ENCODE measurements at regions not wholly inside any gene's neighbourhood (a gene's known extent, or its start where the extent isn't known, plus 50 kb on each side); places are given as distances from the start of the nearest gene placed in this dataset.
A peak's percentile ranks its signal among the peaks of the same experiment; 100 is the strongest.

GRCh38 chr9:22240619-22241018, 206.0 kb upstream of the DMRTA1 start:
- no peak overlapping the region for H3K4me3 ChIP-seq (ENCODE audit: low read depth, low read length)
- Mint-ChIP-seq H3K27me3 (no peaks in the 10 kb centered on the region), H3K9me3 (peaks cover 0 to 2% (median 0%) of the 10 kb centered on the region in 7 donors), H3K36me3 (no peaks in the 10 kb centered on the region), H3K4me1 (peaks cover 12 to 25% (median 24%) of the 10 kb centered on the region in 4 donors), H3K4me3 (no peak overlapping the region), H3K27ac (no peak overlapping the region)
- no peak overlapping the region for H3K27ac ChIP-seq (ENCODE audit: insufficient read depth, low read length, poor library complexity, severe bottlenecking)
- H3K27me3 ChIP-seq (ENCODE audit: control insufficient read depth, insufficient read depth, low read length): no peaks in the 10 kb centered on the region
- ATAC-seq (ENCODE audit: low read depth in 2 of 2): peak; percentile 54 to 67
- H3K36me3 ChIP-seq (ENCODE audit: control insufficient read depth, insufficient read depth, low read length): no peaks in the 10 kb centered on the region
- peak in 1 of 3 donors; percentile 72 for DNase-seq
- H3K4me1 ChIP-seq (ENCODE audit: control insufficient read depth, insufficient read depth, low read length, poor library complexity, severe bottlenecking): no peaks in the 10 kb centered on the region
- H3K9me3 ChIP-seq (ENCODE audit: control insufficient read depth in 2 of 2, low read length in 2 of 2): no peaks in the 10 kb centered on the region

DNA sequence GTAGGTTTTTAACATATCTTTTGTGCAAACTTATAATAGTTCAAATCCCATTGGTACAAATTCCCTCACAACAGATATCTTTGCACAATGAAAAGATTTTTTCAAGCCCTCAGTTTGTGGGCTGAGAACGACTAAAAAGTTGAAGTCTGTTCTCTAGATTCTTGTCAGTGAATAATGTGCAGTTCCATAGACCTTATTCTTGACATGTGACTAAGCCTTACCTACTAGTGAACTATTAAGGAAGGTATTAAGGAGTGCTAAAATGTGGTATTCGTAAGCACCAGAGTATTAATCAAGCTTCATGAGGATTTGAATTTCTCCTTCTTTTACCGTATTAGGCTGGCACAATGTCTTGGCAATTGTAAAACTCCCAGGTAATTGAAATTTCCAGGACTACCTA, 205.6 kb upstream of the DMRTA1 start:
- Mint-ChIP-seq H3K27ac (no peak overlapping the region), H3K4me1 (peaks cover 12 to 25% (median 23%) of the 10 kb centered on the region in 4 donors), H3K4me3 (no peak overlapping the region), H3K9me3 (peaks cover 0 to 2% (median 0%) of the 10 kb centered on the region in 7 donors), H3K27me3 (no peaks in the 10 kb centered on the region), H3K36me3 (no peaks in the 10 kb centered on the region)
- Histone ChIP-seq H3K4me3 (ENCODE audit: low read depth, low read length) (no peak overlapping the region), H3K27me3 (ENCODE audit: control insufficient read depth, insufficient read depth, low read length) (no peaks in the 10 kb centered on the region), H3K27ac (ENCODE audit: insufficient read depth, low read length, poor library complexity, severe bottlenecking) (no peak overlapping the region), H3K9me3 (ENCODE audit: control insufficient read depth in 2 of 2, low read length in 2 of 2) (no peaks in the 10 kb centered on the region), H3K36me3 (ENCODE audit: control insufficient read depth, insufficient read depth, low read length) (no peaks in the 10 kb centered on the region), H3K4me1 (ENCODE audit: control insufficient read depth, insufficient read depth, low read length, poor library complexity, severe bottlenecking) (no peaks in the 10 kb centered on the region)
- DNase-seq (no peak), ATAC-seq (ENCODE audit: low read depth in 2 of 2) (no peak)

DNA sequence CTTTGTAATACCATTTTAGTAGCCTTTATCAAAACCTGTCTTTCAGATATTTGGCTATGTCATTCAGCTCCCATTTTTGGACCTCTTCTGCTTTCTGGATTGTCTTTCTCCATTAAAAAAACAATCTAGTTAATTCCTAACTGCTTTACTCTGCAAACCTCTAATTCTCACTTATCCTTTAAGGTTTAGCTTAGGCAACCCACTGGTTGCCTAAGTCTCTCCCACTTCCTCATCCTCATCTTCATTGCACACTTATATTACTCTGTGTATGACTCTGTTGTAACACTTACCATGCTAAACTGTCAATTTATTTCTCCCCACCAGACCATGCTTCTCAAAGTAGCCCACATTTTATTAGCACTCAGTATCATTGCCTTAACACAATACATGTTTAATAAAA, 205.0 kb upstream of the DMRTA1 start:
- H3K4me1 ChIP-seq (ENCODE audit: control insufficient read depth, insufficient read depth, low read length, poor library complexity, severe bottlenecking): no peaks in the 10 kb centered on the region
- H3K9me3 Mint-ChIP-seq: peaks cover 0 to 2% (median 0%) of the 10 kb centered on the region in 7 donors
- ATAC-seq (ENCODE audit: low read depth in 2 of 2) (no peak), DNase-seq (no peak)
- H3K9me3 ChIP-seq (ENCODE audit: control insufficient read depth in 2 of 2, low read length in 2 of 2): no peaks in the 10 kb centered on the region
- H3K4me1 Mint-ChIP-seq: peaks cover 12 to 25% (median 23%) of the 10 kb centered on the region in 4 donors
- no peak overlapping the region for H3K27ac ChIP-seq (ENCODE audit: insufficient read depth, low read length, poor library complexity, severe bottlenecking)
- H3K36me3 ChIP-seq (ENCODE audit: control insufficient read depth, insufficient read depth, low read length): no peaks in the 10 kb centered on the region
- no peak overlapping the region for H3K4me3 Mint-ChIP-seq
- no peak overlapping the region for H3K4me3 ChIP-seq (ENCODE audit: low read depth, low read length)
- no peaks in the 10 kb centered on the region for H3K27me3 Mint-ChIP-seq
- H3K27ac Mint-ChIP-seq: no peak overlapping the region
- no peaks in the 10 kb centered on the region for H3K36me3 Mint-ChIP-seq
- H3K27me3 ChIP-seq (ENCODE audit: control insufficient read depth, insufficient read depth, low read length): peaks cover under 1% of the 10 kb centered on the region

DNA sequence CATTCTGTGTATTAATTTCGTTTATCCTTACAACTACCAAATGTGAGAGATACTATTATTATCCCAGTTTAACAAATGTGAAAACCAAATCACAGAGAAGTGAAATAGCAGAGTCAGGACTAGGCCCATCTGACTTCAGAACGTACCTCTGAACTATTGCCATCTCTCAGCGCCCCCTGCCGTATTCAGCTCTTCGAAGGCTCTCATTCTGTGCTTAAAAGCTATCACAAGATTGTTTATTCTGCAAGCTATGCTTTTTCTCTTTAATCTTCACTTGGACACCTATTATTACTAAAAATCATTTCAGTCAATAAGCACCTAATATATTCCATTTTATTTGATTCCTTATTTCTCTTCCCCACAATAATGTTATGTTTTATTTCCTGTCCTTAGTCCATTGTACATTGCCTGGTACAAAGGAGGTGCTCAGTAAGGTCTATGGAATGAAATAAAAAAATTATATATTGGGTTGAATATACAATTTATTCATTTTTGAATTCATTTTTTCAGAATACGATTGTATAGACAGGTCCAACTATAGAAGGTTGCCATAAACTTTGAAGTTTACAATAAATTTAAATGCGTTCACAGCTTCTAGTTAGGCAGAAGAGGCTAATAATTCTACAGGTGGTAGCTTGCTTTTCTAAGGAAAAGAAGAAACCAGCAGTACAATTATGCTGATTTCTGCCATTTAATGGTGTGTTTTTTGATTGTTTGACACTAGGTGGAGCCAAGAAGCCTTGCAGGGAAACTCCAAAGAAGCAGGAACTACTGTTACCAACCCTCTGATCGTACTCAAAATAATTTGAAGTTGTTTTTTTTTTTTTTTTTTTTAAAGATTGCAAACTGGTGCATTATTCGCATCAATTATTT, 202.2 kb upstream of the DMRTA1 start:
- ATAC-seq (ENCODE audit: low read depth in 2 of 2) (peak in 1 of 2 donors; percentile 39), DNase-seq (peak in 2 of 3 donors; percentile 15 to 71)
- Histone ChIP-seq H3K36me3 (ENCODE audit: control insufficient read depth, insufficient read depth, low read length) (no peaks in the 10 kb centered on the region), H3K4me3 (ENCODE audit: low read depth, low read length) (peak overlapping the region; percentile 42), H3K4me1 (ENCODE audit: control insufficient read depth, insufficient read depth, low read length, poor library complexity, severe bottlenecking) (no peaks in the 10 kb centered on the region), H3K9me3 (ENCODE audit: control insufficient read depth in 2 of 2, low read length in 2 of 2) (no peaks in the 10 kb centered on the region), H3K27me3 (ENCODE audit: control insufficient read depth, insufficient read depth, low read length) (peaks cover 5% of the 10 kb centered on the region), H3K27ac (ENCODE audit: insufficient read depth, low read length, poor library complexity, severe bottlenecking) (no peak overlapping the region)
- peaks cover 8 to 19% (median 11%) of the 10 kb centered on the region in 4 donors for H3K4me1 Mint-ChIP-seq
- peaks cover 11% of the 10 kb centered on the region for H3K27me3 Mint-ChIP-seq
- H3K36me3 Mint-ChIP-seq: no peaks in the 10 kb centered on the region
- H3K4me3 Mint-ChIP-seq: peak overlapping the region in 1 of 4 donors; percentile 13
- H3K27ac Mint-ChIP-seq: no peak overlapping the region
- peaks cover 0 to 2% (median 0%) of the 10 kb centered on the region in 7 donors for H3K9me3 Mint-ChIP-seq

- peaks cover 7 to 12% of the 10 kb centered on the region in 2 experiments for H3K9me3 ChIP-seq (ENCODE audit: control insufficient read depth in 2 of 2, low read length in 2 of 2)
- H3K36me3 Mint-ChIP-seq: no peaks in the 10 kb centered on the region
- no peak overlapping the region for H3K4me3 ChIP-seq (ENCODE audit: low read depth, low read length)
- peaks cover 9% of the 10 kb centered on the region for H3K27me3 ChIP-seq (ENCODE audit: control insufficient read depth, insufficient read depth, low read length)
- H3K36me3 ChIP-seq (ENCODE audit: control insufficient read depth, insufficient read depth, low read length): no peaks in the 10 kb centered on the region
- no peak overlapping the region for H3K4me3 Mint-ChIP-seq
- peaks cover 2 to 26% (median 11%) of the 10 kb centered on the region in 7 donors for H3K9me3 Mint-ChIP-seq
- DNase-seq: no peak
- no peak overlapping the region for H3K27ac Mint-ChIP-seq
- H3K27me3 Mint-ChIP-seq: peaks cover 28% of the 10 kb centered on the region
- H3K4me1 Mint-ChIP-seq: no peaks in the 10 kb centered on the region
- ATAC-seq (ENCODE audit: low read depth in 2 of 2): no peak
- no peaks in the 10 kb centered on the region for H3K4me1 ChIP-seq (ENCODE audit: control insufficient read depth, insufficient read depth, low read length, poor library complexity, severe bottlenecking)
- no peak overlapping the region for H3K27ac ChIP-seq (ENCODE audit: insufficient read depth, low read length, poor library complexity, severe bottlenecking)
Observed at GRCh38 chr9:22255337-22255736, 191.3 kb upstream of the DMRTA1 start.

DNA sequence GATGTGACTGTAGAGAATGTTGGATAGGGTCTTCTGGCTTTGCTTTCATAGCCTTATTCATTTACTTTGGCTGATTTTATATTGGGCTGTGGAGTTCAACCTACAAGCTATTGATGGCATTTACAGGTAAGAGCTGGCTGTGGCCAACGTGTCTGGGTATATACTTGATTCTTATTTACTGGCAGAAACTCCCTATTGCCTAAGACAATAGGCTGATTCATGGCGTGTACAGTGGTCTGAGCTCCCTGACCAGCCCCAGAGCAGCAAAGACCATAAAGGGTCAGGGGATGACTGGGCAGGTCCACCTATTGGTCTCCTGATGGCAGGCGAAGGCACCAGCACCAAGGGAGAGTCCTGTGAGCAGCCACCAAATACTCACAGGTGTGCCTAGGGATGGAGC, 190.2 kb upstream of the DMRTA1 start:
- H3K4me1 Mint-ChIP-seq: no peaks in the 10 kb centered on the region
- no peak for ATAC-seq (ENCODE audit: low read depth in 2 of 2)
- H3K27ac ChIP-seq (ENCODE audit: insufficient read depth, low read length, poor library complexity, severe bottlenecking): no peak overlapping the region
- H3K36me3 ChIP-seq (ENCODE audit: control insufficient read depth, insufficient read depth, low read length): no peaks in the 10 kb centered on the region
- H3K27me3 ChIP-seq (ENCODE audit: control insufficient read depth, insufficient read depth, low read length): peaks cover 6% of the 10 kb centered on the region
- H3K9me3 ChIP-seq (ENCODE audit: control insufficient read depth in 2 of 2, low read length in 2 of 2): peaks cover 6 to 9% of the 10 kb centered on the region in 2 experiments
- H3K4me1 ChIP-seq (ENCODE audit: control insufficient read depth, insufficient read depth, low read length, poor library complexity, severe bottlenecking): no peaks in the 10 kb centered on the region
- DNase-seq: no peak
- peaks cover 29% of the 10 kb centered on the region for H3K27me3 Mint-ChIP-seq
- H3K4me3 ChIP-seq (ENCODE audit: low read depth, low read length): no peak overlapping the region
- H3K27ac Mint-ChIP-seq: no peak overlapping the region
- H3K9me3 Mint-ChIP-seq: peaks cover 2 to 20% (median 11%) of the 10 kb centered on the region in 7 donors
- H3K36me3 Mint-ChIP-seq: no peaks in the 10 kb centered on the region
- H3K4me3 Mint-ChIP-seq: no peak overlapping the region

DNA sequence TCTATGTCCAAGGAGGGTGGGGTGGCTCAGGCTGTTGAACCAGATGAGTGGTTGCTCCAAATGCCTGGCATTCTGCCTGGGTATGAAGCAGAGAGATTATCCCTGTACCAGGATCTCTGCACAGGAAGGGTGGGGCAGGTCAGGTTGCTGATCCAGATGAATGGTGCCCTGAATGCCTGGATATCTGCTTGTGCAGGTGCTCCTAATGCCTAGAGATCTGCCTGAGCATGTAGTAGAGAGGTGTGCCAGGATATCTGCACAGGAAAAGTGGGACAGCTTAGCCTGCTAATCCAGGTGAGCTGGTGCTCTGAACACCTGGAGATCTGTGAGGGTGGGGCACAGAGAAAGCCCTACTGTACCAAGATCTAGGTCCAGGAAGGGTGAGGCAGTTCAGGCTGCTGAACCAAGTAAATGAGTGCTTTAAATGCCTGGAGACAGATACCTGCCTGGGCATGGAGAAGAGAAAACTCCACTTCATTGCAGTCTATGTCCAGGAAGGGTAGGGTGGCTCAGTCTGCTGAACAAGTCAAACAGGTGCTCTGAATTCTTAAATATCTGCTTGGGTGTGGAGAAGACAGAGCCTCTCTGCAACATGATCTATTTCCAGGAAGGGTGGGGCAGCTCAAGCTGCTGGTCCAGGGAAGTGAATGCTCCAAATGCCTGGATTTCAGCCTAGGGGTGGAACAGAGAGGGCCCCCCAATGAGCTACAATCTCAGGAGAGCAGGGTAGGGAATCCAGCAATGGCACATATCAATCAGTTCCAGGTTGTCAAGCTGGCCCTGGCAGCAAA, 189.4 kb upstream of the DMRTA1 start:
- Histone ChIP-seq H3K27ac (ENCODE audit: insufficient read depth, low read length, poor library complexity, severe bottlenecking) (no peak overlapping the region), H3K9me3 (ENCODE audit: control insufficient read depth in 2 of 2, low read length in 2 of 2) (peaks cover under 1 to 6% of the 10 kb centered on the region in 2 experiments), H3K27me3 (ENCODE audit: control insufficient read depth, insufficient read depth, low read length) (peaks cover 6% of the 10 kb centered on the region), H3K4me1 (ENCODE audit: control insufficient read depth, insufficient read depth, low read length, poor library complexity, severe bottlenecking) (no peaks in the 10 kb centered on the region), H3K4me3 (ENCODE audit: low read depth, low read length) (no peak overlapping the region), H3K36me3 (ENCODE audit: control insufficient read depth, insufficient read depth, low read length) (no peaks in the 10 kb centered on the region)
- peaks cover 30% of the 10 kb centered on the region for H3K27me3 Mint-ChIP-seq
- no peaks in the 10 kb centered on the region for H3K4me1 Mint-ChIP-seq
- no peak overlapping the region for H3K27ac Mint-ChIP-seq
- no peaks in the 10 kb centered on the region for H3K36me3 Mint-ChIP-seq
- DNase-seq: no peak
- no peak overlapping the region for H3K4me3 Mint-ChIP-seq
- ATAC-seq (ENCODE audit: low read depth in 2 of 2): no peak
- peaks cover 2 to 12% (median 5%) of the 10 kb centered on the region in 7 donors for H3K9me3 Mint-ChIP-seq
